NCI-H2107 treated with DMSO at 0.1 percent for 48 hours (cell line): ENCODE measurements at regions not wholly inside any gene's neighbourhood (a gene's known extent, or its start where the extent isn't known, plus 50 kb on each side); places are given as distances from the start of the nearest gene placed in this dataset.
A peak's percentile ranks its signal among the peaks of the same experiment; 100 is the strongest.
"Not testable (repeated sequence)": the region's sequence is repeated elsewhere in the genome, so short reads cannot be mapped to it uniquely, and the experiment has no call there.

Experiments
- DNase-seq: peaks from one replicate; lab custom pipeline; 2025; ENCODE audit not compliant: unreplicated experiment; lab: John Stamatoyannopoulos, UW

DNA sequence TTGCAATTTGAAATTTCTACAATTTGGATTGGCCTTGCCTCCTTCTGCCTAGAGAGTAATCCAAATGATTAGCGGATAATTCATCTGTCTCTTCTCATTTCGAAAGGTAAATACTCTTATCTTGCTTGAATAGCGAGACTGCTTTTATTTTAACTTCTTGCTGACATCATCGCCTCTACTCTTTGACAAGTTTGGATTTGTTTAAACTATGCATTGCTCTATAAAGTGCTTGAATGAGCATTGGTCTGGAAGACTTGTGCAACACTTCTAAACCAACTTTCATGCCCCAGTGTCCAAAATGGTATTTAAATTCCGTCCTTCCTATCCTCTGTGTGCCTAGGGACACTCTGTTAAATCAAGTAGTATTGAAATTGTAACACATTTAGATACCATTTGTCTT is 384.1 kb upstream of the SLC35B3 start:
- DNase-seq, result no peak

DNA sequence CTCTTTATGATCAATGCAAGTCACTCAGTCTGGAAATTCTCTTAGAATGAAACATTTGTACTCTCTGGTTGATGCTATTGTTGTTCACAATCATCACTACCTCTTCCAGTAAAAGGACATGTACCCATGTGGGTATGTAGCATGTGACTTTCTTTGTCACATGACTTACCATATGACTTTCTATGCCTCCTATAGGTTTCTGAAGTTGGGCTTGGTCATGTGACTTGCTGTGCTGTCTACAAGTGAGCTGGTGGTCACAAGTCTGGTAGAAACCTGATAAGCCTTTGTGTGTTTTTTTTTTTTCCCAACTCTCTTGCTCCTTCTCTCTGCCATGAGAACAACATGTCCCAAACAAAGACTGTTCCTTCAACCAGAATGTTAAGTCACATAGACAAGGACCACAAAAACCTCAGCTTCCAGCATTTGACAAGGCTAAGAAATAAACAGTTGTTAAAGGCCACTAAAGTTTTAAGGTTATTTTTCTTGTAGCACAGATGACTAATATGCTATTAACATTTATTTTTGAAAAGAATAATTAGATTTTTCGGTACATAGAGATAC is 379.2 kb upstream of the SLC35B3 start:
- no peak for DNase-seq

DNA sequence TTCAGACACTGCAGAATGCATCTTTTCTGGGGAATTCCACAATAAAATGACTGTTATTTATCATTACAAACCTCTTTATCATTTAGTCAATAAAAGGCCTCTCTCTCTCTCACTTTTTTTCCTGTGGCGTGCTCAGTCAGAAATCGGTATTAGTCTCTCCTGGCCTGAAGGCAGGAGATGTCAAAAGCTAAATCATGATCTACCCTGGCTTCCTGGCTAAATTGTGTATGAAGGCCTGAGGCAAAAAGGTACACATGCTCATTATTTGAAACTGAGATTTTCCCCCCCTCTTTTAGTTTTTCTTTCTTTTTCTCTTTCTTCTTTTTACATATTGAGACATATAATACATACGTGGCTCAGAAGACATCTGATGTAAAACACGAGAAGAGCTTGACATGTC is 375.0 kb upstream of the SLC35B3 start:
- DNase-seq, result no peak

DNA sequence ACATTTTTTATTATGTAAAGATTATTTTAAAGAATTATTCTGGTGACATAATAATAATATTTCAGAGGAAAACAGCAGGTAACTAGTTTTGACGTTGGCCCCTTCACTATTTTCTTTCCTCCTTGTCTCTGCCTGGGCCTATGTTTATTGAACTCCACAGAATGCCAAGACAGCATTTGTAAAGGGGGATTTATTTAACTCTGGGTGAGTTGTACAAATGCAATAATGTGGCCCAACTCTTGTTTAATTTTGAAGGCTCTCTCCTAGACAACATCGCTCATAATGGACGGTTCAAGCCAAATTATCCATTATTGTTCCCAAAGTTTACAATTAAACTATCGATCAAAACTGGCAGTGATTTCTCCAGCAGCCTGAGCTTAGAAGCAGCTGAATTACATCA is 374.3 kb upstream of the SLC35B3 start:
- no peak for DNase-seq

DNA sequence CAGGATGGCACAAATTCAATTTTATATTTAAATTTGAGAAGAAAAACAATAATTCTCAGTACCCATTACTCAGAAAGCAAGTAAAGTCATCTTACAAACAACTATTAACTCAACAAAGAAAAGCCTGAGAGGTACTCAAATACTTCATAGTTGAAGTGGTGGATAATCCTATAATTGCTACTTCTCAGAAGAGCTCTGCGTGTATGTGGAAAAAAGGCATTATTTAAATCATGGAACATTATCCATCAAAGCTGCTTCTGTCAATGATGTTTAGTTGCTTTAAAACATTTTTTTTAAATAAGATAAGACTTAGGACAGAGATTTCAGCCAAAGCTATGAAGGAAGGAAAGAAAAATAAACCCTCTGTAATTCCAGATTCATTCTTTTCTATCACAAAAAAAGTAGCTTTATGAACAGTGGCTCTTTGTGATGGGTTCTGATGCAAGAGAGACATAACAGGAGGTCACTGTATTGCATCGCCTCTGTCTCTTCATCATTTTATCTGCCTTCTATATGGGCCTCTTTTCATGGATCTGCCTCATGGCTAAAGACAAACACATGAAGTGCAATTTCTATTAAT is 367.9 kb upstream of the SLC35B3 start:
- DNase-seq, result no peak

DNA sequence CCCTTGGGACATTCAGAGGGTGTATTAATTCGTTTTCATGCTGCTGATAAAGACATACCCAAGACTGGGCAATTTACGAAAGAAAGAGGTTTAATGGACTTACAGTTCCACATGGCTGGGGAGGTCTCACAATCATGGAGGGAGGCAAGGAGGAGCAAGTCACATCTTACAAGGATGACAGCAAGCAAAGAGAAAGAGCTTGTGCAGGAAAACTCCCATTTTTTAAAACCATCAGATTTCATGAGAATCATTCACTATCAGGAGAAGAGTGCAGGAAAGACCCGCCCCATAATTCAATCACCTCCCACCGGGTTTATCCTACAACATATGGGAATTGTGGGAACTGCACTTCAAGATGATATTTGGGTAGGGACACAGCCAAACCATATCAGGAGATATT is 367.1 kb upstream of the SLC35B3 start:
- DNase-seq, result not testable (repeated sequence)

DNA sequence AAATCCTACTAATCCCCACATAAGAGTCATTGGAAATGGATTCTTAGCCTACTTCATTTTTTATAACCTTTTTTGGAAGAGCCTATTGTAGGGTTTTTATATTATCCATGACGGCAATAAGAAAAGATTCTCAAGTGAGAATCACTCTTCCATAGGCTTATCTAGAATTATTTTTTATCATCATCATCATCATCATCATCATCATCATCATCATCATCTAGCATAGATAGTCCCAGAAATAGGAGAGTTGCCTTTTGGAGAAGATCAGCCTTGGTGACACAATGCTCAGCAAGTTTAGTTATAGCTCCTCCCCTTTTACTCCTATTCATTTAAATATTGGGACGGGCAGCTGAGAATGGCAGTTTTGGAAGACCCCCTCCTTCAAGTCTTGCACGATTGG is 359.1 kb upstream of the SLC35B3 start:
- DNase-seq, result no peak

DNA sequence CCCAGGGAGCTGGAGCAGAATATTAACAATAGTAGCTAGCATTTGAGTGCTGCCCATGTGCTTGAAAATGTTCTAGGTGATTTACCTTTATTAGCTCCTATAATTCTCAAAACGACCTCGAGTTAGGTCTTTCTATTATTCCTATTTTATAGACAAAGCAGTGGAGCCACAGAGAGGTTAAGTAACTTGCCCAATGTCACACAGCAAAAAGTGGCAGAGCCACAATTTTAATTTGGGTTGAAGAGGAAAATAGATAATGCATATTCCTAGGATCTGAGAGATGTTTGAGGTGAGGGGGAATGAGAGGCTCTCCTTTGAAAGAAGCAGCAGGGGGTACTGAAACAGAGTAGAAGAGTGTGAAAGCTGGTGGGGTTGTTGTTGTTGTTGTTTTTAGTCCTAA is 354.5 kb upstream of the SLC35B3 start:
- no peak for DNase-seq

DNA sequence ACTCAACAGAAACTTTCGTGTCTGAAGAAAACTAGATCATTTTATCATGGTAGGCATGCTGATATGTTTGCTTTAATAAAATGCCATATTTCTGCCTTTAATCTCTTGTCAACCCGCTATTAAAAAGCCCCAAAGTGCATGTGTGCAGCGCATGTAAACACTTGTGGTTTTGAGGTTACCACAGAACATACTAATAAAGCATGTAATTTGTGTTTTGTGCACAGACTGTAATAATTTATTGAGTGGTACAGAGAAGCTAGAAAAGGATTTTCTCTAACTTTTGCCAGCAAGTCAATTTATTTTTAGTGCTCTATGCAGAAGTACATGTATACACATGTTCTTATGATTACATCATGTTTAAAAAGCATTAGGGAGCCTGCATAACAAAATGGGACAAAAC is 349.9 kb upstream of the SLC35B3 start:
- DNase-seq, result no peak

DNA sequence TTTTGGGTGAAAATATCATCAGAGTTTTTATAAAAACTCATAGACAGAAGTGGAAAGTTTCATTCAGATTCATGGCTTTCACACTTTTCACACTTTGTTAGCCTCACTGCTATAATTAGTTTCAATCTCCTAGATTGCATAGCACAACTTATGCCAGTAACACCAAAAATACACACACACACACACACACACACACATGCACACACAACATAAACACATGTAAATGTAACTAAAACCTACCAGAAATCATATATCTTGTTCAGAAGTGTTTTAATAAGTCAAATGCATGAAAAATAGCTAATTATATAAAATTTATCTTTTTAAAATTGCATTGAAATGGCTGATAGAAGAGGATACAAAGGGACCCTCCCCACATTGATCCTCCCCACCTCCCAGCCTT is 347.8 kb upstream of the SLC35B3 start:
- no peak for DNase-seq

DNA sequence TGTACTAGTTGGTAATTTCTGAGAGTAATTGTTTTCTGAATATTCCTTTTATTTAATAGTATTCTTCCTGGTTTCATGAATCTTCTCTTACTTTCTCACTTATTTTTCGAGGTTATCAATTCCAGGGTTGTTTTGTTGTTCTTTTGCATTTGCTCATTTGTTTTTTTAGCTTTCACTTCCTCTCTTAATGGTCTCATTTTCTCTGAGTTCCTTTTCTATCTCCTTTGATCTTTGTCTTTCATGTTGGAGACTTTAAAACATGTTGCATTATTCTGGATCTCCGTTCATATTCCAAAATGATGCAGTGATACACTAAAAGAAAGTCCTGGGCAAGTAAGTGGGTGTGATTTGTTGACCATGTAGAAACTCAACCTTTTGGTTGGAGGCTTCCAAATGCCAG is 345.3 kb upstream of the SLC35B3 start:
- DNase-seq, result no peak

DNA sequence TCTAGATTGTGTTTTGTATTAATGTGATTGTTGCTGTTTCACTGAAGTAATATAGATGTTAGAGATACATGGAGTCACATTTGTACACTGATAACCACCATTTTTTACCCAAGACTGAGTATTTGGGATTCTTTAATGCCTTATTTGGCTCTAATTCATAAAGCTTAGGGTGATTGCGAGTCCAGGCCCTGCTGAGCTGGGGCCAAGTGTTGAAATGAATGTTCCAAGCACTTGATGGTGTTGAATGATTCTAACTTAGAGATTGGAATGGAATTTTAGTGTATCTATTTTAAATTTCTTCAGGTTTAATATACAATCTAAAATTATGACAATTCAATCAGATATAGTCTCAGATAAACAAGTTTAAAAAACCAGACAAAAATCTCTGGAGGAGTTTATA is 329.4 kb upstream of the SLC35B3 start:
- DNase-seq, result no peak

DNA sequence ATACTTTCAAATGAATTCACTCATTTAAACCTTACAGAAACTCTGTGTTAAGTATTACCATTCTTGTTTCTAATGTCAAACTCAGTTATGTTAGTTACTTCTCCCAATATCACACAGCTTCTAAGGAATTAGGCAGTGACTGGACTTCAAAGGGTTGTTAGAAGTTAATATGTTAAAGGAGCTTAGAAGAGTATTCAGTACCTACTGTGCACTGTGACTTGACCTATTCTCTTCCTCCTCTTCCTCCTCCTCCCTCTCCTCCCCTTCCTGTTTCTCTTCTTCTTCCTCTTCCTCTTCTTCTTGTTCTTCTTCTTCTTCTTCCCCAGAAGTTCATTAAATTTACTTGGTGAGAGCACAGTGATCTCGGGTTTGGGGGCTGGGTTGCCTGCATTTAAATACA is 325.6 kb upstream of the SLC35B3 start:
- no peak for DNase-seq

DNA sequence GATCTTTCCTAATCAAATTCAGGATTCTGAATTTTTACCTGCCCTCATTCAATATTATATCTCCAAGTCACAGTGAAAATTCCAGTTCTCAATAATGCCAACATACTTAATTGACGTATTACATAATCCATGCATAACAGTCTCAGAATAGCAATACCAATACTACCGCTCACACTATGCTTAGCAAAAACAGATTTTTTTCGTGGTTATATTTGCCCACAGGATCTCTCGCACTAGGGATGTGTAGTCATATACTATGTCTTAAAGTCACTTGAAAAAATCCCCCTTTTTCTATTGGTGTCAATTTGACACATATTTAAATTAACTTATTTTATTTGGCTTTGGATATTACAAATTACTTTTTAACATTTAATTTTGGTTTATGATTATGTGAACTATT is 323.1 kb upstream of the SLC35B3 start:
- no peak for DNase-seq

DNA sequence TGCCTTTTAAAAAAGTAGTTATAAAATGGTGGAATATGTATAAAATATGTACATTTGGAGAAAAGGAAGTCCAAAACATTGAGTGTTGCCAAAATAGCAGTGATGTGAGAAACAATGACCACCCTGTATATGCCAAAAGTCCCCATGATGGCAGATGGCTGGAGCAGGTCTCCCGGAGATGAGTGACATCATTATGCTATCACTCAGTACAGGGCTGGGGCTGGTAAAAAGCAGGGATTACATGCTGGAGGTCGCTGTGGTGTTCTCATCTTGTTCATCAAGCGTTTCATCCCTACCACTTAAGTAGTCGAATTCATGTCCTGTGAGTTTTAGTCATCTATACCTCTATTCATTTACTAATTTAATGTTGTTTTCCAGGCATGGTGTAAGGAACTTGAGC is 315.3 kb upstream of the SLC35B3 start:
- DNase-seq, result no peak

DNA sequence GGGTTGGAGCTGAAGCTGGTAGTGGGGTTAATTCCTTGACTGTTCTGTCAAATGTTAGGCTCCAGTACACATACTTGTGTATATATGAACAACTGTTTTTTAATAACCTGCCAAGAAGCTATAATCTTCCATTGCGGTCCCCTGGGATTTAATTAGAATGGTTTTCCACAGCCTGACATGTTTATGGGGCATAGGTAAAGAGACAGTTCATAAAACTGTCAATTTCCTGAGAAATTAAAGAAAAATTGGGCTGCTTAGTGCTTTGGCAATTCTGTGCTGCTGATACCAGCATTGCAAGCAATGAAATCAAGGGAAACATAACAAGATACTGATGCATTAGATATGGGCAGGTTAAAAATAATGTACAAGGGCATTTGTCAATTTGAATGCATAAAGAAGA is 314.1 kb upstream of the SLC35B3 start:
- DNase-seq, result no peak

DNA sequence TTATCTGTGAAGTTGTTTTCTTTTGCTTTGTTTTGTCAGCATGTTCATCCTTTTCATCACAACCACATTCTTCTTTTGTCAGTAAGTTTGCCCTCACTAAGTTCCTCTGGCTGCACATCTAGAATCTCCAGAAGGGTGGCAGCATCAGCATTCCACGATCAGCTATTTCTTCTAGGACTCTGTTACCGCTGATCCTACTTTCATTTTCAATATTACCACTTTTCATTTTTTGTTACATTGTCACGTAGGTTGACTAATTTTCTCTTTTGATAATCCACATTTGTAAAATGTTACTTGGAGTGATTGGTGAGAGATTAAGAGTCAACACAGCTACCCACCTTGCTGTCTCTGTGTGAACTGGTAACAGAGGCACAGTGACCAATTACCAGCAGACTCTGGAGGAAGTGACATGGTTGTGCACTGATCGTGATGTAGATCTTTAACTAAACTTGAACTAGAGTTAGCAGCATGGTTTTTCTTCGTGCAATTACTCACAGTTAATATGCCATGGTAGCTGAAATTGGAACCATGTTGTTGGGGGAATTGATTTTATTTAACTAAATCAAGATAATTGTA is 307.9 kb upstream of the SLC35B3 start:
- DNase-seq, result peak; percentile 6

DNA sequence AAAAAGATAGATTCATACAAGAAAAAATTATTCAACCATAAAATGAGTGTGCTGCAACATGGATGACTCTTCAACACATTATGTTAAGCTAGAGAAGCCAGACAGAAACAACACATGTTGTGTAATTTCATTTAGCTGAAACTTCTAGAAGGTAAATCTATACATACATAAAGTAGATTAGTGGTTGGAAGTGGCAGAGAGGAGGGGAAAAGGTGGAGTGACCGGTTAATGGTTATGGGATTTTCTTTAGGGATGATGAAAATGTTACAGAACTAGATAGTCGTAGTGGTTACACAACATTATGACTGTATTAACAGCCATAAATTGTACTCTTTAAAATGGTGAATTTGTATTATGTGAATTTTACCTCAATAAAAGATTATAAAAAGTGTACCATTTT is 304.1 kb upstream of the SLC35B3 start:
- DNase-seq, result no peak

DNA sequence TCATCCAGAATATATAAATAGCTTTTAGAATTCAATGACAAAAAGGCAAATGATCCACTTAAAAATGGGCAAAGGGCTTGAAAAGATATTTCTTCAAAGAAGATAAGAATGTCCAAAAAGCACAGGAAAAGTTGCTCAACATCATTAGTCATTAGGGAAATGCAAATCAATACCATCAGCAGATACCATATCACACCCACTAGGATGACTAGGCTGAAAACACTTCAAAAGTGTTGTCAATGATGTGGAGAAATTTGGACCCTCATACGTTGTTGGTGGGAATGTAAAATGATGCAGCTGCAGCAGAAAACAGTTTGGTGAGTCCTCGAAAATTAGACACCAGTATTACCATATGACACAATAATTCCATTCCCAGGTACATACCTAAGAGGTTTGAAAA is 303.6 kb upstream of the SLC35B3 start:
- DNase-seq, result no peak

DNA sequence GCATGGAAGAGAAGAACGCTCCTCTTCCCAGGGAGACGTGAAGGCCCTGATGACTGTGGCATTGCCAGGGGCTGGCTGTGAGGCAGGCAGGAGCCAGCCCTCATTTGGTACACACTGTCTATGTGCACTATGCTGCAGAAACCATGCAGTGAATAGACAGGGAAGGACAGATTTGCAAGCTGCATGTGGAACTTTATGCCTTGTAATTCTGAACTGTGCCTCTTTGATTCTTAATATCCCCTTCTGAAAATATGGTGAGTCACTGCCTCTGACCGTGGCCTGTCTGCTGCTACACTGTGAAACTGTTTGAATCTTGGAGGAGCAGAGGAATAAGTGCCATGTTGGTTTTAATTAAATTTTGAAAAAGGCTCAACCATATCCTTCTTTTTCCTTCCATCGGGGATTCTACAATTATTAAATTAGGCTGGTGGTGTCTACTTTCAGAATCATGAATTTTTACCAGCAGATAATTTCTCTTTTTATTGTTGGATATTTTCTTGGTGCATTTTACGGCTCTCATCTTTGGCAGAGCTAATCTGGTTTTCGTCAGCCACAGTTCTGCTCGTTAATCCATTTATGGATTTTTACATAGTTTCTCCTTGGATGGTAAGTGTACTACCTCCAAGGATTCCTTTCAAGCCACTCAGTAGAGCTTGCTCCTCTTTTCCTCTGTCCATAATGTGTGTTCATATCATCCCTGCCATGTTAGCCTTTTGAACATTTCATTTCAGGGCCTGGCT is 301.0 kb upstream of the SLC35B3 start:
- DNase-seq, result no peak

DNA sequence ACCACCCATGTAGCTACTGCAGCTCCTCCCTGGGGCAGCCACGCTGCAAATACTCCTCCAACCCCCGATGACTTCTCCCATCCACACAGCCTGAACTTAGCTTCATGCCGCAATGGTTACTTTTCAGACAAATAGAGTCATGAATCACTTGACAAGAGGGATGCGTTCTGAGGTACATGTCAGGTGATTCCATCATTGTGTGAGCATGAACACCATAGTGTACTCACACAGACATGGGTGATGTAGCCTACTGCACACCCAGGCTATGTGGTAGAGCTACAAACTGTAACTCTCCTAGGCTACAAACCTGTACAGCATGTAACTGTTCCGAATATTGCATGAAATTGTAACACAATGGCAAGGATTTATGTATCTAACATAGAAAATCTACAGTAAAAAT is 298.5 kb upstream of the SLC35B3 start:
- DNase-seq, result no peak

DNA sequence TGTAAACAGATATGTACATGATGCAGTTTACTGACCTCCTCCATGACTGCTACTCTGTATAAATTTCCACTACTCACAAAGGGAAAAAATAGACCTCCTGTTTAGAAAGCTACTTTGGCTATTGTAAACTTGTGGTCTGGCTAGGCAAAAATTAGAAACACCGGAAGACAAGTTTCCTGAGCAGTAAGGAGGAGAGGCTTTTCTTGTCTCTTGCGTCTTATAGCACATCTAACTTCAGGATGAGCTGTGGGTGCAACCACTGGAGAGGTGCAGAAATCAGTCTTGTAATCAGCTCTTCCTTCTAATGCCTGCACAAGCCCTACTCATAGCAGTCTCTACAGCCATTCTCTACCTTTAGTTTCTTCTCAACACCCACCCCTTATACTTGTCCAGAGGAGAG is 296.5 kb upstream of the SLC35B3 start:
- no peak for DNase-seq
